ENCODE measurements at regions not wholly inside any gene's neighbourhood (a gene's known extent, or its start where the extent isn't known, plus 50 kb on each side); places are given as distances from the start of the nearest gene placed in this dataset.

- H3K27ac ChIP-seq (ENCODE audit: low read length), result no peak overlapping the region
- H3K4me3 ChIP-seq (ENCODE audit: low read length), result no peak overlapping the region
- WGBS (ENCODE audit: insufficient coverage, insufficient read length), result no CpG with 5 or more reads among the region's 4 CpGs
- peaks cover 2% of the 10 kb centered on the region; the same call in 1 of the 2 replicates for H3K4me1 ChIP-seq (ENCODE audit: control insufficient read depth, insufficient read depth, low read length)
- no peaks in the 10 kb centered on the region for H3K9me3 ChIP-seq (ENCODE audit: control insufficient read depth, insufficient read depth, low read length)
- H3K27me3 ChIP-seq (ENCODE audit: control insufficient read depth, insufficient read depth, low read length), result no peaks in the 10 kb centered on the region
- DNase-seq (ENCODE audit: low read depth, low spot score), result no peak
- no peaks in the 10 kb centered on the region for H3K36me3 ChIP-seq (ENCODE audit: control insufficient read depth, insufficient read depth, low read length)
Measured at GRCh38 chr12:47397664-47398281, 308.1 kb downstream of the RPAP3 start.

GRCh38 chr12:47396902-47397663 is 308.7 kb downstream of the RPAP3 start:
- DNase-seq (ENCODE audit: low read depth, low spot score), result no peak
- peaks cover 2% of the 10 kb centered on the region; the same call in 1 of the 2 replicates for H3K4me1 ChIP-seq (ENCODE audit: control insufficient read depth, insufficient read depth, low read length)
- no peaks in the 10 kb centered on the region for H3K9me3 ChIP-seq (ENCODE audit: control insufficient read depth, insufficient read depth, low read length)

DNA sequence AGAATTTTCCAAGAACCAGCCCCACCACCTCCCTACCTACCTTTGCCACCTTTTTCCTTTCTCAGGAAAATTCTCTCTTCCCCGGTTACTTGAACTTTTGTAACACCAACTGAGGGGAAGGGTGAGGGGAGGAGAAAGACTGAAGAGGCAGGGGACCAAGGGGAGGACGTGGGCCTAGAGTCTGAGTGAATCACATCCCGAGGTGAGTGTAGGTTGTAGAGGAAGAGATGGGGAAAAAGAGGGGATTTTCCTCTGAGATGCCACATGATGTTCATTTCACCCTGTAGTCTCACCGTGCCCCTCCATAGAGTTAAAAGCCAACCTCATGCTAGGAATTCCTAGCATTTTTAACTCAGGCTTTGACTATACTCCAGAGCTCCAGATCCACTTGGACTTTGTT is 311.8 kb downstream of the RPAP3 start:
- H3K4me1 ChIP-seq (ENCODE audit: control insufficient read depth, insufficient read depth, low read length), result peaks cover 3% of the 10 kb centered on the region

More at GRCh38 chr12:47396902-47397663, 308.7 kb downstream of the RPAP3 start:
- Histone ChIP-seq H3K27ac (ENCODE audit: low read length) (no peak overlapping the region), H3K36me3 (ENCODE audit: control insufficient read depth, insufficient read depth, low read length) (no peaks in the 10 kb centered on the region), H3K4me3 (ENCODE audit: low read length) (no peak overlapping the region), H3K27me3 (ENCODE audit: control insufficient read depth, insufficient read depth, low read length) (no peaks in the 10 kb centered on the region)
- no CpG with 5 or more reads among the region's 1 CpG for WGBS (ENCODE audit: insufficient coverage, insufficient read length)

GRCh38 chr12:47393403-47393790 is 312.4 kb downstream of the RPAP3 start:
- Histone ChIP-seq H3K27me3 (ENCODE audit: control insufficient read depth, insufficient read depth, low read length) (no peaks in the 10 kb centered on the region), H3K36me3 (ENCODE audit: control insufficient read depth, insufficient read depth, low read length) (no peaks in the 10 kb centered on the region), H3K27ac (ENCODE audit: low read length) (no peak overlapping the region), H3K4me3 (ENCODE audit: low read length) (no peak overlapping the region), H3K9me3 (ENCODE audit: control insufficient read depth, insufficient read depth, low read length) (no peaks in the 10 kb centered on the region), H3K4me1 (ENCODE audit: control insufficient read depth, insufficient read depth, low read length) (peaks cover 3% of the 10 kb centered on the region)
- no peak for DNase-seq (ENCODE audit: low read depth, low spot score)
- no CpG with 5 or more reads among the region's 4 CpGs for WGBS (ENCODE audit: insufficient coverage, insufficient read length)

More for the DNA sequence above, 311.8 kb downstream of the RPAP3 start:
- no CpG with 5 or more reads among the region's 4 CpGs for WGBS (ENCODE audit: insufficient coverage, insufficient read length)
- no peak for DNase-seq (ENCODE audit: low read depth, low spot score)
- no peak overlapping the region for H3K27ac ChIP-seq (ENCODE audit: low read length)
- no peaks in the 10 kb centered on the region for H3K27me3 ChIP-seq (ENCODE audit: control insufficient read depth, insufficient read depth, low read length)
- H3K9me3 ChIP-seq (ENCODE audit: control insufficient read depth, insufficient read depth, low read length), result no peaks in the 10 kb centered on the region
- H3K4me3 ChIP-seq (ENCODE audit: low read length), result no peak overlapping the region
- H3K36me3 ChIP-seq (ENCODE audit: control insufficient read depth, insufficient read depth, low read length), result no peaks in the 10 kb centered on the region

- H3K9me3 ChIP-seq (ENCODE audit: control insufficient read depth, insufficient read depth, low read length), result no peaks in the 10 kb centered on the region
- no peak for DNase-seq (ENCODE audit: low read depth, low spot score)
- H3K27me3 ChIP-seq (ENCODE audit: control insufficient read depth, insufficient read depth, low read length), result no peaks in the 10 kb centered on the region
- no peaks in the 10 kb centered on the region for H3K36me3 ChIP-seq (ENCODE audit: control insufficient read depth, insufficient read depth, low read length)
- H3K27ac ChIP-seq (ENCODE audit: low read length), result no peak overlapping the region
- no peak overlapping the region for H3K4me3 ChIP-seq (ENCODE audit: low read length)
- no CpG with 5 or more reads among the region's 7 CpGs for WGBS (ENCODE audit: insufficient coverage, insufficient read length)
- peaks cover 3% of the 10 kb centered on the region for H3K4me1 ChIP-seq (ENCODE audit: control insufficient read depth, insufficient read depth, low read length)
Measured at GRCh38 chr12:47391566-47391965, 311.8 kb upstream of the AMIGO2 start.

DNA sequence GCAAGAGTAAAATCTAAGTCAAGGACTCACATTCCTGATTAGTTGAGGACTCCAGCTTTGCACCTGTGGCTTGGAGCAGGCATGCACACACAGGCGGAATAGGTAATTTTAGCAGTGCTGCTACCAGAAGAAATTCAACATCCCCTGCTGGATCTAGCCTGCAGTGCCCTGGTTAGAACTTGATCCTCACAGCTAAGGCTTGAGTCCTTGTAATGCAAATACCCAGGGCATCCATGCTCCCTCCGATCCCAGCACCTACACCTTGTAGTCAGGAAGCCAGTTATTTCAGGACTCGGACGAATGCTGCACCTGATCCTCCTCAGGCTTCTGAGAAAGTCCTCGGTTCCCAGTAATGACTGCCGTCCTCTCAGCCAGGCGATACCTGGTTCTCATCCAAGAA is 309.0 kb upstream of the AMIGO2 start:
- Histone ChIP-seq H3K4me1 (ENCODE audit: control insufficient read depth, insufficient read depth, low read length) (peaks cover 2% of the 10 kb centered on the region), H3K27me3 (ENCODE audit: control insufficient read depth, insufficient read depth, low read length) (no peaks in the 10 kb centered on the region), H3K27ac (ENCODE audit: low read length) (no peak overlapping the region), H3K4me3 (ENCODE audit: low read length) (no peak overlapping the region), H3K36me3 (ENCODE audit: control insufficient read depth, insufficient read depth, low read length) (no peaks in the 10 kb centered on the region), H3K9me3 (ENCODE audit: control insufficient read depth, insufficient read depth, low read length) (no peaks in the 10 kb centered on the region)
- DNase-seq (ENCODE audit: low read depth, low spot score), result no peak
- WGBS (ENCODE audit: insufficient coverage, insufficient read length), result no CpG with 5 or more reads among the region's 7 CpGs

- Histone ChIP-seq H3K9me3 (ENCODE audit: control insufficient read depth, insufficient read depth, low read length) (no peaks in the 10 kb centered on the region), H3K27ac (ENCODE audit: low read length) (no peak overlapping the region), H3K4me1 (ENCODE audit: control insufficient read depth, insufficient read depth, low read length) (peaks cover 2% of the 10 kb centered on the region), H3K36me3 (ENCODE audit: control insufficient read depth, insufficient read depth, low read length) (no peaks in the 10 kb centered on the region), H3K27me3 (ENCODE audit: control insufficient read depth, insufficient read depth, low read length) (no peaks in the 10 kb centered on the region), H3K4me3 (ENCODE audit: low read length) (no peak overlapping the region)
- WGBS (ENCODE audit: insufficient coverage, insufficient read length), result no CpG with 5 or more reads among the region's 1 CpG
- no peak for DNase-seq (ENCODE audit: low read depth, low spot score)
Measured at GRCh38 chr12:47387994-47388393, 308.2 kb upstream of the AMIGO2 start.

DNA sequence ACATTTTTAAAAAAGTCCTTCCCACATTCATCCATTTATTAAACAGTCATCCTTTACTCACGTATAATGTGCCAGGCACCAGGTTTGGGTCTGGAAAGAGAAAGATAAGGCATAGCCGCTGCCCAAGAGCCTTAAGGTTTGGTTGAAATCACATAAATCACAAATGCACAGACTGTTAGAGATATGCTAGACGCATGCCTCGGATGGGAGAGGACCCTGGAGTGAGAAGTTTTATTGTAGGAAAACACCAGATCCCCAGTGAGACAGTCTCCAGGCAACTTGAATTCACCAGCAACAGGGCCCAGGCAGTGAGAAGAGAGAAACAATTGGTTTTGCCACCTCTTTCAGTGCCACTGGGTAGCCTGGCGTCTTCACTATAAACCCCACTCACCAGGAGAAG is 305.9 kb upstream of the AMIGO2 start:
- no peak overlapping the region for H3K27ac ChIP-seq (ENCODE audit: low read length)
- no peak overlapping the region for H3K4me3 ChIP-seq (ENCODE audit: low read length)
- H3K36me3 ChIP-seq (ENCODE audit: control insufficient read depth, insufficient read depth, low read length), result no peaks in the 10 kb centered on the region
- H3K9me3 ChIP-seq (ENCODE audit: control insufficient read depth, insufficient read depth, low read length), result no peaks in the 10 kb centered on the region
- DNase-seq (ENCODE audit: low read depth, low spot score), result no peak
- WGBS (ENCODE audit: insufficient coverage, insufficient read length), result no CpG with 5 or more reads among the region's 5 CpGs
- H3K27me3 ChIP-seq (ENCODE audit: control insufficient read depth, insufficient read depth, low read length), result no peaks in the 10 kb centered on the region
- peaks cover 2% of the 10 kb centered on the region for H3K4me1 ChIP-seq (ENCODE audit: control insufficient read depth, insufficient read depth, low read length)

DNA sequence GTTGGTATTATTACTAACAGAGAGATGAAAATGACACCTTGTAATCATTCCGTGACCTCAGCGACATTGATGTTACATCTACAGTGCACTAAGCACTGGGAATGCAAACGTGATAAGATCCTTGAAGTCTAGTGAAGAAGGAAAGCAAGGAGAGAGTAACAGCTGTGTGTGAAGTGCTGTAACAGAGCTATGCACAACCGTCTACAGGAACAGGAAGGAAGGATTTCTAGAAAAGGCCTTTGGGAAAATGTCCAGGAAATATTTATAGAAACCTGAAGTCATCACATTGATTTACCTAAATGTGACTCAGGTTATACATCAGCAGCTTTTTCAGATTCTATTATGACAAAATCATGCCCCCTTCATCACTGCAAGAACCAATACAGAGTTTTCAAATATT is 304.2 kb upstream of the AMIGO2 start:
- Histone ChIP-seq H3K4me1 (ENCODE audit: control insufficient read depth, insufficient read depth, low read length) (peaks cover 1% of the 10 kb centered on the region), H3K36me3 (ENCODE audit: control insufficient read depth, insufficient read depth, low read length) (no peaks in the 10 kb centered on the region), H3K4me3 (ENCODE audit: low read length) (no peak overlapping the region), H3K27me3 (ENCODE audit: control insufficient read depth, insufficient read depth, low read length) (no peaks in the 10 kb centered on the region), H3K27ac (ENCODE audit: low read length) (no peak overlapping the region), H3K9me3 (ENCODE audit: control insufficient read depth, insufficient read depth, low read length) (no peaks in the 10 kb centered on the region)
- DNase-seq (ENCODE audit: low read depth, low spot score), result no peak
- no CpG with 5 or more reads among the region's 4 CpGs for WGBS (ENCODE audit: insufficient coverage, insufficient read length)

- H3K4me1 ChIP-seq (ENCODE audit: control insufficient read depth, insufficient read depth, low read length), result peaks cover 1% of the 10 kb centered on the region
Measured at GRCh38 chr12:47382305-47382704, 302.5 kb upstream of the AMIGO2 start.

GRCh38 chr12:47378907-47379306 is 299.1 kb upstream of the AMIGO2 start:
- H3K4me3 ChIP-seq (ENCODE audit: low read length), result no peak overlapping the region
- no peaks in the 10 kb centered on the region for H3K9me3 ChIP-seq (ENCODE audit: control insufficient read depth, insufficient read depth, low read length)
- no peaks in the 10 kb centered on the region for H3K4me1 ChIP-seq (ENCODE audit: control insufficient read depth, insufficient read depth, low read length)
- no peak for DNase-seq (ENCODE audit: low read depth, low spot score)
- no peak overlapping the region for H3K27ac ChIP-seq (ENCODE audit: low read length)
- H3K36me3 ChIP-seq (ENCODE audit: control insufficient read depth, insufficient read depth, low read length), result no peaks in the 10 kb centered on the region
- no peaks in the 10 kb centered on the region for H3K27me3 ChIP-seq (ENCODE audit: control insufficient read depth, insufficient read depth, low read length)

More at GRCh38 chr12:47382305-47382704, 302.5 kb upstream of the AMIGO2 start:
- no peak overlapping the region for H3K27ac ChIP-seq (ENCODE audit: low read length)
- DNase-seq (ENCODE audit: low read depth, low spot score), result no peak
- no peaks in the 10 kb centered on the region for H3K9me3 ChIP-seq (ENCODE audit: control insufficient read depth, insufficient read depth, low read length)
- WGBS (ENCODE audit: insufficient coverage, insufficient read length), result no CpG with 5 or more reads among the region's 1 CpG
- H3K4me3 ChIP-seq (ENCODE audit: low read length), result no peak overlapping the region
- H3K27me3 ChIP-seq (ENCODE audit: control insufficient read depth, insufficient read depth, low read length), result no peaks in the 10 kb centered on the region
- H3K36me3 ChIP-seq (ENCODE audit: control insufficient read depth, insufficient read depth, low read length), result no peaks in the 10 kb centered on the region

Measured in iPS DF 6.9 (cell line).